ENCODE measurements at regions not wholly inside any gene's neighbourhood (a gene's known extent, or its start where the extent isn't known, plus 50 kb on each side); places are given as distances from the start of the nearest gene placed in this dataset.

DNA sequence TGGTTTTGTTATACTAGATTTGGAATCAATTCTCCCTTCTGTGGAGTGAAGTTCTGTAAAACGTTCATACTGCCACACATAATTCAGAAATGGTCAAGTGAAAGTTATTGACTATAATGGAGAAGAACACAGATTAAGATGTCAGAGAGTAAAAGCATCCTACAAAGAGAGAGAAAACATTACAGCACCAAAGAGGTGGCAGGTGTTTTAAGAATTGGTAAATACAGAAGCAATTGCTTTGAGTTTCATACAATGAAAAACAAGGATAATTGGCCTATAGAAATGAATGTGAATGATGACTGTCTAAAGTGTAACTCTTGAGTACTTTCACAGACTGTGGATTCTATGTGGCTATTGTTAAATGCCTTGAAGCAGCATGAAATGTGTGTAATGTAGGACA is 435.6 kb upstream of the SMIM31 start:
- TF ChIP-seq EZH2phosphoT487 (IDR thresholded peaks at IDR 0.05) = no peak
- no peak for TF ChIP-seq EZH2 (IDR thresholded peaks at IDR 0.05)
- TF ChIP-seq, protein P1, sequence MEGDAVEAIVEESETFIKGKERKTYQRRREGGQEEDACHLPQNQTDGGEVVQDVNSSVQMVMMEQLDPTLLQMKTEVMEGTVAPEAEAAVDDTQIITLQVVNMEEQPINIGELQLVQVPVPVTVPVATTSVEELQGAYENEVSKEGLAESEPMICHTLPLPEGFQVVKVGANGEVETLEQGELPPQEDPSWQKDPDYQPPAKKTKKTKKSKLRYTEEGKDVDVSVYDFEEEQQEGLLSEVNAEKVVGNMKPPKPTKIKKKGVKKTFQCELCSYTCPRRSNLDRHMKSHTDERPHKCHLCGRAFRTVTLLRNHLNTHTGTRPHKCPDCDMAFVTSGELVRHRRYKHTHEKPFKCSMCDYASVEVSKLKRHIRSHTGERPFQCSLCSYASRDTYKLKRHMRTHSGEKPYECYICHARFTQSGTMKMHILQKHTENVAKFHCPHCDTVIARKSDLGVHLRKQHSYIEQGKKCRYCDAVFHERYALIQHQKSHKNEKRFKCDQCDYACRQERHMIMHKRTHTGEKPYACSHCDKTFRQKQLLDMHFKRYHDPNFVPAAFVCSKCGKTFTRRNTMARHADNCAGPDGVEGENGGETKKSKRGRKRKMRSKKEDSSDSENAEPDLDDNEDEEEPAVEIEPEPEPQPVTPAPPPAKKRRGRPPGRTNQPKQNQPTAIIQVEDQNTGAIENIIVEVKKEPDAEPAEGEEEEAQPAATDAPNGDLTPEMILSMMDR (IDR thresholded peaks at IDR 0.05) = no peak
- no peak overlapping the region for H3K4me3 Mint-ChIP-seq
- no peaks in the 10 kb centered on the region for H3K27me3 Mint-ChIP-seq (ENCODE audit: insufficient read depth, low read depth)
- no peak for DNase-seq (ENCODE audit: low spot score)
- H3K27me3 ChIP-seq = no peaks in the 10 kb centered on the region
- H3K27ac ChIP-seq = no peak overlapping the region
- H3K79me2 ChIP-seq (ENCODE audit: low read depth) = no peaks in the 10 kb centered on the region
- H3K9me3 Mint-ChIP-seq = no peaks in the 10 kb centered on the region
- peaks cover 11% of the 10 kb centered on the region for H3K4me1 ChIP-seq
- H3F3A ChIP-seq (ENCODE audit: low read depth) = no peaks in the 10 kb centered on the region
- H3K4me1 Mint-ChIP-seq = no peaks in the 10 kb centered on the region
- H3K36me3 ChIP-seq = no peaks in the 10 kb centered on the region
- no peaks in the 10 kb centered on the region for H4K20me1 ChIP-seq (ENCODE audit: low read depth)
- no peaks in the 10 kb centered on the region for H3K9me3 ChIP-seq (ENCODE audit: low read depth)
- H3K9ac ChIP-seq = no peak overlapping the region
- no peak overlapping the region for H3K27ac Mint-ChIP-seq
- no peak overlapping the region for H3K4me3 ChIP-seq
- H2AFZ ChIP-seq (replicated peaks) = no peak overlapping the region
- no peak overlapping the region for H3K4me2 ChIP-seq
- no peaks in the 10 kb centered on the region for H3K36me3 Mint-ChIP-seq

DNA sequence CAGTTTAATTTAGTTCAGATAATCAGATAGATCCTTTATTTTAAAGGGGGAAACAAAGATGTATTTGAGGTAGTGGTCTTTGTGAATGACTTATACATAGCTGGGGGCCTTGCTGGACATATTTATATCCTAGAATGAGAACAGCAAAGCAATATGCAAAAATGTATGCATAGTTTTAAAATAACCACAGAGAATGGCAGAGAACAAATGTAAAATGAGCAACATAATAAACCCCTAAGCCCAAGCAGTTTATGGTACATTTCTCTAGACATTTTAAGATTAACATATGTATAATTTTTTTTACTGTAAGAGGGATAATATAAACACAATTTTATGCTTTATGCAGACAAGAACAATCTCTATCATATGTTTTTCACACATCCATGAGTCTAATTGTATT is 434.2 kb upstream of the SMIM31 start:
- Histone ChIP-seq H3K4me2 (no peak overlapping the region), H3K9ac (no peak overlapping the region), H3K9me3 (ENCODE audit: low read depth) (no peaks in the 10 kb centered on the region), H3K27me3 (no peaks in the 10 kb centered on the region), H3K36me3 (no peaks in the 10 kb centered on the region), H3K4me3 (no peak overlapping the region), H3K4me1 (no peaks in the 10 kb centered on the region), H2AFZ (replicated peaks) (no peak overlapping the region), H4K20me1 (ENCODE audit: low read depth) (no peaks in the 10 kb centered on the region), H3F3A (ENCODE audit: low read depth) (no peaks in the 10 kb centered on the region), H3K79me2 (ENCODE audit: low read depth) (no peaks in the 10 kb centered on the region), H3K27ac (no peak overlapping the region)
- no peak for TF ChIP-seq EZH2phosphoT487 (IDR thresholded peaks at IDR 0.05)
- TF ChIP-seq, protein P1 (IDR thresholded peaks at IDR 0.05) = no peak
- TF ChIP-seq EZH2 (IDR thresholded peaks at IDR 0.05) = no peak
- no peaks in the 10 kb centered on the region for H3K36me3 Mint-ChIP-seq
- no peaks in the 10 kb centered on the region for H3K4me1 Mint-ChIP-seq
- DNase-seq (ENCODE audit: low spot score) = no peak
- no peaks in the 10 kb centered on the region for H3K27me3 Mint-ChIP-seq (ENCODE audit: insufficient read depth, low read depth)
- H3K27ac Mint-ChIP-seq = no peak overlapping the region
- H3K9me3 Mint-ChIP-seq = no peaks in the 10 kb centered on the region
- H3K4me3 Mint-ChIP-seq = no peak overlapping the region

DNA sequence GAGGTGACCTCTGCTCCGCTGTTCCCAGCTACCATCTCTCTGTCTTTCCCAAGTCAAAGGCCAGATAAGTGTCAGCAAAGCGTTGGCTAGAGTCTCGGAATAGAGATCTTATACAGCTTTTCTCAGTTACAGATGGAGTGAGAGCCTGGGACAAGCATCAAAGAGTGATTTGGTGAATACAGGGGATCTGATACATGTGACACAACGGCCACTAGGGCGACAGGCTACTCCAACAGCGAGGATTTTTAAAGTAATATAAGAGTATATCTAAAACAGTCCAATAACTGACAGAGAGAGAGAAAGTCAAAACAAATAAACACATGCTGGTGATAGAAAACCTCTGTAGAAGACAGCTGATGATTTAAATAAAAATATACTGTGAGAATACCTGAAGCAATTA is 433.1 kb upstream of the SMIM31 start:
- Histone ChIP-seq H3K79me2 (ENCODE audit: low read depth) (no peaks in the 10 kb centered on the region), H3K27ac (no peak overlapping the region), H2AFZ (replicated peaks) (peak overlapping the region; percentile 88), H3K27me3 (no peaks in the 10 kb centered on the region), H3K9ac (no peak overlapping the region), H3K9me3 (ENCODE audit: low read depth) (no peaks in the 10 kb centered on the region), H3K36me3 (no peaks in the 10 kb centered on the region), H3K4me1 (no peaks in the 10 kb centered on the region), H3K4me2 (no peak overlapping the region), H3F3A (ENCODE audit: low read depth) (no peaks in the 10 kb centered on the region), H3K4me3 (no peak overlapping the region), H4K20me1 (ENCODE audit: low read depth) (no peaks in the 10 kb centered on the region)
- DNase-seq (ENCODE audit: low spot score) = peak; percentile 16
- H3K4me3 Mint-ChIP-seq = no peak overlapping the region
- H3K9me3 Mint-ChIP-seq = no peaks in the 10 kb centered on the region
- no peak for TF ChIP-seq EZH2phosphoT487 (IDR thresholded peaks at IDR 0.05)
- no peak for TF ChIP-seq EZH2 (IDR thresholded peaks at IDR 0.05)
- TF ChIP-seq, protein P1 (IDR thresholded peaks at IDR 0.05) = peak; percentile 43
- H3K27me3 Mint-ChIP-seq (ENCODE audit: insufficient read depth, low read depth) = no peaks in the 10 kb centered on the region
- no peak overlapping the region for H3K27ac Mint-ChIP-seq
- no peaks in the 10 kb centered on the region for H3K36me3 Mint-ChIP-seq
- no peaks in the 10 kb centered on the region for H3K4me1 Mint-ChIP-seq
